ENCODE measurements at regions not wholly inside any gene's neighbourhood (a gene's known extent, or its start where the extent isn't known, plus 50 kb on each side); places are given as distances from the start of the nearest gene placed in this dataset.

- Histone ChIP-seq H3K27me3 (ENCODE audit: control insufficient read depth in 3 of 3, insufficient read depth in 3 of 3, low read length in 3 of 3) (no peaks in the 10 kb centered on the region), H3K4me3 (ENCODE audit: low read depth in 1 of 3, low read length in 3 of 3) (no peak overlapping the region), H3K4me1 (ENCODE audit: control insufficient read depth in 3 of 3, insufficient read depth in 2 of 3, low read depth in 1 of 3, low read length in 2 of 3) (no peaks in the 10 kb centered on the region), H3K36me3 (ENCODE audit: control insufficient read depth in 3 of 3, insufficient read depth in 2 of 3, low read depth in 1 of 3, low read length in 3 of 3) (no peaks in the 10 kb centered on the region), H3K27ac (ENCODE audit: low read depth in 1 of 3, low read length in 2 of 3) (no peak overlapping the region), H3K9me3 (ENCODE audit: control insufficient read depth in 2 of 2, insufficient read depth in 1 of 2, low read depth in 1 of 2, low read length in 1 of 2) (no peaks in the 10 kb centered on the region)
- DNase-seq (no peak), FAIRE-seq (no peak)
- 74 to 82% (median 78%) methylated on average over 5 of the region's 5 CpGs for WGBS, 3 donors
These were observed 2429.7 kb downstream of the PCDH7 start for GRCh38 chr4:33149658-33150524.

- Histone ChIP-seq H3K36me3 (ENCODE audit: control insufficient read depth in 3 of 3, insufficient read depth in 2 of 3, low read depth in 1 of 3, low read length in 3 of 3) (no peaks in the 10 kb centered on the region), H3K4me3 (ENCODE audit: low read depth in 1 of 3, low read length in 3 of 3) (no peak overlapping the region), H3K4me1 (ENCODE audit: control insufficient read depth in 3 of 3, insufficient read depth in 2 of 3, low read depth in 1 of 3, low read length in 2 of 3) (no peaks in the 10 kb centered on the region), H3K9me3 (ENCODE audit: control insufficient read depth in 2 of 2, insufficient read depth in 1 of 2, low read depth in 1 of 2, low read length in 1 of 2) (no peaks in the 10 kb centered on the region), H3K27ac (ENCODE audit: low read depth in 1 of 3, low read length in 2 of 3) (no peak overlapping the region), H3K27me3 (ENCODE audit: control insufficient read depth in 3 of 3, insufficient read depth in 3 of 3, low read length in 3 of 3) (no peaks in the 10 kb centered on the region)
- WGBS, 3 donors, result 67 to 70% (median 68%) methylated on average over 3 of the region's 3 CpGs
- FAIRE-seq (no peak), DNase-seq (no peak)
These were observed 2430.3 kb downstream of the PCDH7 start for GRCh38 chr4:33150525-33150910.

- FAIRE-seq (no peak), DNase-seq (peak in 1 of 2 donors; percentile 2)
- no peaks in the 10 kb centered on the region for H3K9me3 ChIP-seq (ENCODE audit: control insufficient read depth in 2 of 2, insufficient read depth in 1 of 2, low read depth in 1 of 2, low read length in 1 of 2)
- 10 to 31% (median 18%) methylated on average over 2 of the region's 2 CpGs for whole genome bisulfite sequencing, 3 donors
- H3K36me3 ChIP-seq (ENCODE audit: control insufficient read depth in 3 of 3, insufficient read depth in 2 of 3, low read depth in 1 of 3, low read length in 3 of 3), result no peaks in the 10 kb centered on the region
- no peaks in the 10 kb centered on the region for H3K27me3 ChIP-seq (ENCODE audit: control insufficient read depth in 3 of 3, insufficient read depth in 3 of 3, low read length in 3 of 3)
- H3K4me1 ChIP-seq (ENCODE audit: control insufficient read depth in 3 of 3, insufficient read depth in 2 of 3, low read depth in 1 of 3, low read length in 2 of 3), result no peaks in the 10 kb centered on the region
- H3K4me3 ChIP-seq (ENCODE audit: low read depth in 1 of 3, low read length in 3 of 3), result no peak overlapping the region
- no peak overlapping the region for H3K27ac ChIP-seq (ENCODE audit: low read depth in 1 of 3, low read length in 2 of 3)
These were observed 2440.0 kb downstream of the PCDH7 start for GRCh38 chr4:33160126-33160525.

- no peaks in the 10 kb centered on the region for H3K27me3 ChIP-seq (ENCODE audit: control insufficient read depth in 3 of 3, insufficient read depth in 3 of 3, low read length in 3 of 3)
- WGBS, 3 donors, result 94 to 98% (median 95%) methylated on average over 4 of the region's 4 CpGs
- H3K27ac ChIP-seq (ENCODE audit: low read depth in 1 of 3, low read length in 2 of 3), result no peak overlapping the region
- H3K4me1 ChIP-seq (ENCODE audit: control insufficient read depth in 3 of 3, insufficient read depth in 2 of 3, low read depth in 1 of 3, low read length in 2 of 3), result no peaks in the 10 kb centered on the region
- FAIRE-seq, result no peak
- no peaks in the 10 kb centered on the region for H3K9me3 ChIP-seq (ENCODE audit: control insufficient read depth in 2 of 2, insufficient read depth in 1 of 2, low read depth in 1 of 2, low read length in 1 of 2)
- no peak overlapping the region for H3K4me3 ChIP-seq (ENCODE audit: low read depth in 1 of 3, low read length in 3 of 3)
- H3K36me3 ChIP-seq (ENCODE audit: control insufficient read depth in 3 of 3, insufficient read depth in 2 of 3, low read depth in 1 of 3, low read length in 3 of 3), result no peaks in the 10 kb centered on the region
- no peak for DNase-seq
These were observed 2441.0 kb downstream of the PCDH7 start for GRCh38 chr4:33161202-33161601.

GRCh38 chr4:33162122-33162521 is 2442.0 kb downstream of the PCDH7 start:
- no peak overlapping the region for H3K4me3 ChIP-seq (ENCODE audit: low read depth in 1 of 3, low read length in 3 of 3)
- no peak for FAIRE-seq
- H3K27me3 ChIP-seq (ENCODE audit: control insufficient read depth in 3 of 3, insufficient read depth in 3 of 3, low read length in 3 of 3), result no peaks in the 10 kb centered on the region
- no peak overlapping the region for H3K27ac ChIP-seq (ENCODE audit: low read depth in 1 of 3, low read length in 2 of 3)
- H3K36me3 ChIP-seq (ENCODE audit: control insufficient read depth in 3 of 3, insufficient read depth in 2 of 3, low read depth in 1 of 3, low read length in 3 of 3), result no peaks in the 10 kb centered on the region
- H3K9me3 ChIP-seq (ENCODE audit: control insufficient read depth in 2 of 2, insufficient read depth in 1 of 2, low read depth in 1 of 2, low read length in 1 of 2), result no peaks in the 10 kb centered on the region
- no peaks in the 10 kb centered on the region for H3K4me1 ChIP-seq (ENCODE audit: control insufficient read depth in 3 of 3, insufficient read depth in 2 of 3, low read depth in 1 of 3, low read length in 2 of 3)
- DNase-seq, result no peak

GRCh38 chr4:33171873-33172525 is 2451.8 kb downstream of the PCDH7 start:
- no peak for FAIRE-seq
- Histone ChIP-seq H3K27ac (ENCODE audit: low read depth in 1 of 3, low read length in 2 of 3) (no peak overlapping the region), H3K36me3 (ENCODE audit: control insufficient read depth in 3 of 3, insufficient read depth in 2 of 3, low read depth in 1 of 3, low read length in 3 of 3) (no peaks in the 10 kb centered on the region), H3K9me3 (ENCODE audit: control insufficient read depth in 2 of 2, insufficient read depth in 1 of 2, low read depth in 1 of 2, low read length in 1 of 2) (no peaks in the 10 kb centered on the region), H3K27me3 (ENCODE audit: control insufficient read depth in 3 of 3, insufficient read depth in 3 of 3, low read length in 3 of 3) (no peaks in the 10 kb centered on the region), H3K4me1 (ENCODE audit: control insufficient read depth in 3 of 3, insufficient read depth in 2 of 3, low read depth in 1 of 3, low read length in 2 of 3) (no peaks in the 10 kb centered on the region), H3K4me3 (ENCODE audit: low read depth in 1 of 3, low read length in 3 of 3) (no peak overlapping the region)
- DNase-seq, result no peak
- 38 to 64% (median 58%) methylated on average over 1 of the region's 1 CpG for WGBS, 3 donors

GRCh38 chr4:33176566-33176965 is 2456.4 kb downstream of the PCDH7 start:
- no peaks in the 10 kb centered on the region for H3K4me1 ChIP-seq (ENCODE audit: control insufficient read depth in 3 of 3, insufficient read depth in 2 of 3, low read depth in 1 of 3, low read length in 2 of 3)
- no peaks in the 10 kb centered on the region for H3K36me3 ChIP-seq (ENCODE audit: control insufficient read depth in 3 of 3, insufficient read depth in 2 of 3, low read depth in 1 of 3, low read length in 3 of 3)
- no peaks in the 10 kb centered on the region for H3K27me3 ChIP-seq (ENCODE audit: control insufficient read depth in 3 of 3, insufficient read depth in 3 of 3, low read length in 3 of 3)
- WGBS, 3 donors, result 33 to 79% (median 68%) methylated on average over 1 of the region's 1 CpG
- no peak for FAIRE-seq
- no peak overlapping the region for H3K27ac ChIP-seq (ENCODE audit: low read depth in 1 of 3, low read length in 2 of 3)
- no peak overlapping the region for H3K4me3 ChIP-seq (ENCODE audit: low read depth in 1 of 3, low read length in 3 of 3)
- H3K9me3 ChIP-seq (ENCODE audit: control insufficient read depth in 2 of 2, insufficient read depth in 1 of 2, low read depth in 1 of 2, low read length in 1 of 2), result no peaks in the 10 kb centered on the region
- no peak for DNase-seq

- DNase-seq (peak in 1 of 2 donors; percentile 8), FAIRE-seq (no peak)
- 20 to 31% (median 21%) methylated on average over 2 of the region's 2 CpGs for WGBS, 3 donors
- Histone ChIP-seq H3K36me3 (ENCODE audit: control insufficient read depth in 3 of 3, insufficient read depth in 2 of 3, low read depth in 1 of 3, low read length in 3 of 3) (no peaks in the 10 kb centered on the region), H3K27me3 (ENCODE audit: control insufficient read depth in 3 of 3, insufficient read depth in 3 of 3, low read length in 3 of 3) (no peaks in the 10 kb centered on the region), H3K4me3 (ENCODE audit: low read depth in 1 of 3, low read length in 3 of 3) (no peak overlapping the region), H3K27ac (ENCODE audit: low read depth in 1 of 3, low read length in 2 of 3) (no peak overlapping the region), H3K9me3 (ENCODE audit: control insufficient read depth in 2 of 2, insufficient read depth in 1 of 2, low read depth in 1 of 2, low read length in 1 of 2) (peaks cover 8 to 18% of the 10 kb centered on the region in 2 donors), H3K4me1 (ENCODE audit: control insufficient read depth in 3 of 3, insufficient read depth in 2 of 3, low read depth in 1 of 3, low read length in 2 of 3) (no peaks in the 10 kb centered on the region)
These were observed 2464.6 kb downstream of the PCDH7 start for GRCh38 chr4:33184657-33185290.

Data from small intestine (tissue), 7 donors.